ENCODE measurements at regions not wholly inside any gene's neighbourhood (a gene's known extent, or its start where the extent isn't known, plus 50 kb on each side); places are given as distances from the start of the nearest gene placed in this dataset.
A peak's percentile ranks its signal among the peaks of the same experiment; 100 is the strongest.
"Not testable (repeated sequence)": the region's sequence is repeated elsewhere in the genome, so short reads cannot be mapped to it uniquely, and the experiment has no call there.

GRCh38 chr2:143946436-143947391 lies 573.2 kb downstream of the ZEB2 start:
- DNase-seq, result peak in 1 of 2 experiments; percentile 16

- DNase-seq, result no peak
These were observed 577.4 kb downstream of the ZEB2 start for GRCh38 chr2:143942486-143942885.

- DNase-seq, result no peak
These were observed 579.2 kb downstream of the ZEB2 start for GRCh38 chr2:143940720-143941119.

GRCh38 chr2:143939626-143940330 lies 580.1 kb downstream of the ZEB2 start:
- no peak for DNase-seq

- no peak for DNase-seq
These were observed 582.1 kb downstream of the ZEB2 start for GRCh38 chr2:143937723-143938350.

GRCh38 chr2:143936848-143937722 lies 582.8 kb downstream of the ZEB2 start:
- DNase-seq, result no peak

- DNase-seq, result no peak
These were observed 583.4 kb downstream of the ZEB2 start for GRCh38 chr2:143936538-143936847.

GRCh38 chr2:143935482-143935752 lies 584.5 kb downstream of the ZEB2 start:
- DNase-seq, result no peak

- DNase-seq, result no peak
These were observed 585.1 kb downstream of the ZEB2 start for GRCh38 chr2:143934626-143935481.

GRCh38 chr2:143933946-143934569 lies 585.9 kb downstream of the ZEB2 start:
- DNase-seq, result no peak

GRCh38 chr2:143930891-143931290 lies 589.0 kb downstream of the ZEB2 start:
- DNase-seq, result no peak

GRCh38 chr2:143928613-143929012 lies 591.3 kb downstream of the ZEB2 start:
- DNase-seq, result no peak

- DNase-seq, result no peak
These were observed 591.7 kb downstream of the ZEB2 start for GRCh38 chr2:143928184-143928583.

GRCh38 chr2:143926736-143927135 lies 593.2 kb downstream of the ZEB2 start:
- no peak for DNase-seq

GRCh38 chr2:143922261-143922830 lies 597.6 kb downstream of the ZEB2 start:
- not testable (repeated sequence) for DNase-seq

- no peak for DNase-seq
These were observed 601.4 kb downstream of the ZEB2 start for GRCh38 chr2:143918465-143918989.

GRCh38 chr2:143916781-143917180 lies 603.1 kb downstream of the ZEB2 start:
- no peak for DNase-seq

GRCh38 chr2:143909577-143910353 lies 610.2 kb downstream of the ZEB2 start:
- DNase-seq, result no peak

GRCh38 chr2:143908843-143909242 lies 611.1 kb downstream of the ZEB2 start:
- no peak for DNase-seq

- no peak for DNase-seq
These were observed 612.1 kb downstream of the ZEB2 start for GRCh38 chr2:143907801-143908200.
